Omental fat pad (tissue), 1 donor: ENCODE measurements at regions not wholly inside any gene's neighbourhood (a gene's known extent, or its start where the extent isn't known, plus 50 kb on each side); places are given as distances from the start of the nearest gene placed in this dataset. TPM values are rescaled to one million over a fixed set of nuclear protein-coding genes. Genes with fewer than 3 reads are reported as not detected.

Experiments used
- small RNA-seq: library from RNA; depleted of rRNA; stranded (forward); fragments of <200 nt; gene quantifications from one replicate; pipeline ENCODE3, GENCODE V24; 2016

Small RNA genes in the stretch of these regions (small RNA-seq; reads per million reads assigned to genes)
- gene AL139135.1 (not detected), gene AL713866.2 (not detected)
